ENCODE measurements at regions not wholly inside any gene's neighbourhood (a gene's known extent, or its start where the extent isn't known, plus 50 kb on each side); places are given as distances from the start of the nearest gene placed in this dataset.

- TF ChIP-seq CTCF (IDR thresholded peaks at IDR 0.05), result no peak
- no peak for TF ChIP-seq POLR2A (IDR thresholded peaks at IDR 0.05; ENCODE audit: low read length)
- no peak for TF ChIP-seq HOXB5 (CRISPR knock-in tag; IDR thresholded peaks at IDR 0.05)
- no peak for TF ChIP-seq MAFK (IDR thresholded peaks at IDR 0.05; ENCODE audit: partially characterized antibody)
- no peak for TF ChIP-seq USF2 (IDR thresholded peaks at IDR 0.05)
- TF ChIP-seq JUNB (IDR thresholded peaks at IDR 0.05), result no peak
- TF ChIP-seq NR3C1 (IDR thresholded peaks at IDR 0.05), result no peak
- TF ChIP-seq NFE2L2 (conservative IDR thresholded peaks at IDR 0.05; ENCODE audit: low read length), result no peak
- no peak for TF ChIP-seq EP300 (IDR thresholded peaks at IDR 0.05)
- no peak for TF ChIP-seq ZNF302 (CRISPR knock-in tag; IDR thresholded peaks at IDR 0.05)
- no peak for TF ChIP-seq RAD21 (conservative IDR thresholded peaks at IDR 0.05 in 1 of 2, IDR thresholded peaks at IDR 0.05 in 1 of 2)
- no peak for TF ChIP-seq FOSL2 (IDR thresholded peaks at IDR 0.05)
- no peak for TF ChIP-seq FOSL2 (CRISPR knock-in tag; IDR thresholded peaks at IDR 0.05)
These were observed 81.2 kb upstream of the CCBE1 start for GRCh38 chr18:59778434-59778833.
